ENCODE measurements at regions not wholly inside any gene's neighbourhood (a gene's known extent, or its start where the extent isn't known, plus 50 kb on each side); places are given as distances from the start of the nearest gene placed in this dataset.
"Not testable (repeated sequence)": the region's sequence is repeated elsewhere in the genome, so short reads cannot be mapped to it uniquely, and the experiment has no call there.

DNA sequence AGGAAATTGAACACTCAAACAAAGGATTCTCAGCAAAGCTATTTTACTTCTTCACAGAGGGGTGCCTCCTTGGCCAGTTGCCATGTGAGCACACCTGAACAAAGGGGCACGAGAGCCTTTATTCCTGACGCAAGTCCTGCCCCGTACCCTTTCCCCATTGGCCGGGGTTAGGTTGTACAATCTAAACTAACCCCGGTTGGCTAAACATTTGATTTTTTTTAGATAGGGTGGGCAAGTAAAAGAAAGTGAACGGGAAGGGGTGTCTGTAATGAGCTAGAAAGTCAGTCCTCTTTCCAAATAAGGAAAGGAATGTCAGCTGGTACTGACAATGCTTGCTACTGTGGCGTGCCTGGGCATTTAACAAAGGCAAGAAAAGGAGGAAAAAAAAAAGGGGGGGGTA, 135.5 kb upstream of the CDKN3 start:
- DNase-seq = no peak

DNA sequence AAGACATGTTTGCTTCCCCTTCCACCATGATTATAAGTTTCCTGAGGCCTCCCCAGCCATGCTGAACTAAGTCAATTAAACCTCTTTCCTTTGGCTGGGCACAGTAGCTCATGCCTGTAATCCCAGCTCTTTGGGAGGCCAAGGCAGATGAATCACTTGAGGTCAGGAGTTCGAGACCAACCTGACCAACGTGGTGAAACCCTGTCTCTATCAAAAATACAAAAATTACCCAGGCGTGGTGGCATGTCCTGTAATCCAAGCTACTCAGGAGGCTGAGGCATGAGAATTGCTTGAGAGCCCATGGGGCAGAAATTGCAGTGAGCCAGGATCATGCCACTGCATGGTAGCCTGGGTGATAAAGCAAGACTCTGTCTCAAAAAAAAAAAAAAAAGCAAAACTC, 130.2 kb upstream of the CDKN3 start:
- not testable (repeated sequence) for DNase-seq

DNA sequence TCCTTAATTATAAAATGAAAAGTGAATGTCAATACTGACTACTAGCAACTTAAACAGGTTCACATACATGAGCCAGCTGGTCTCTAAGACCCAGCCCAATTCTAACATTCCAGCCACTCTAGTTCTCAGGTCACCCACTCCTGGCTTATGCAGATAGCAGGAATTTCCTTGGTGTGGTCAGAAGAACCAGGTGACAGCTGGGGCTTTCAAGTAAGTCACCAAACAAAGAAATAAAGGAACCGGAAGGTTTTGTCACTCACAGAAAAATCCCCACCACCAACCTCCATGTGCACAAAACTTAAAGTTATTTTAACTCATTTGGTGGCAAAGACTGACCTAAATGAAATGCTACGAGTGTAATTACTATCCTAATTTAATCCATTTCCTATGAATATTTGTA, 129.6 kb upstream of the CDKN3 start:
- no peak for DNase-seq

DNA sequence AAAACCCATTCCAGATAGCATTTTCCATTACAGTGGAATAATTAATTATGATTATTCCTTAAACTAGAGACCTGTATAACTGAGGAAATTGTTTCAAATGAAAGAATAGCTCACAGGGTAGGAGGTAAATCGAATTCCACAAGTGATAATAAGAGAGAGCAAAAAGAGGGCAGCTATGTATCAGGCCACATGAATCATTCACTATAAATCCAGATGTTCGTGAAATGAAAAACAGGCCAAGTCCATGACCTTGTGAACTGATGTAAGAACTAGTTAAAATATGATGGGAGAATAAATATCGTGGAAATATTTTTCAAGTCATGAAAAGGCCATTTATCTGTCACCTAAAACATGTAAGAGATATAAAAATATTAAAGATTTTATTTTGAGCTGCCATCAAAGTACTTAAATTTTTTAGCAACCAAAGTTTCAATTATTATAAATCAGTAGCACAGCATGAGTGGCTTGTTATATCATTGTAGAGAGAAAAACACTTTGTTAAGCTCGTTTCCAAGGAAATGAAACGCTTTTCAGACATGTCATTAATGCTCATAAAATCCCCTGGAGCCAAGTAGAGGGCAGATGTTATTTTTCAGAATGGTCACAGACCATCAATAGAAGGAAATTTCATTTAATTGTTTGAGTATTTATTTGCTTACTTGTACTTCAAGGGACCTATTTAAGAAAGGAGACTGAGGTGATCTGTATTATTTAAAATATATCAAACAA, 120.6 kb upstream of the CDKN3 start:
- no peak for DNase-seq

DNA sequence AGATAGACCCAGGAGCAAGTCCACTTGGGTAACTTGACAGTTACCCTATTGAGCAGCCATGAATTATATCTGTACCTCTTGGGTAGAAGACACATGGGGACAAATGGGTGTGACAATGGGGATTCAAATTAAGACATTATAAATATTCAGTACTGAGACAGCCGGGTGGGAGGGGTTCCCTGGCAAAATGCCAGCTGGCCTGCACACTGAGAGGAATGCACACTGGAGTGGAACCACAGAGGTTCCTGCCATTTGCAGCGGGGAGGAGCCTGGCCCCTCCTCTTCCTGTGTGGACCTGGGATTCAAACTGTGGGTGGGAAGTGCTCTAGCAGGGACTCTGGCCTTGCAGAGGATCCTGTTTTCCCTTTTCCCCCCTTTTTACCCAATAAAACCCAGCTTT, 118.7 kb upstream of the CDKN3 start:
- DNase-seq = no peak

DNA sequence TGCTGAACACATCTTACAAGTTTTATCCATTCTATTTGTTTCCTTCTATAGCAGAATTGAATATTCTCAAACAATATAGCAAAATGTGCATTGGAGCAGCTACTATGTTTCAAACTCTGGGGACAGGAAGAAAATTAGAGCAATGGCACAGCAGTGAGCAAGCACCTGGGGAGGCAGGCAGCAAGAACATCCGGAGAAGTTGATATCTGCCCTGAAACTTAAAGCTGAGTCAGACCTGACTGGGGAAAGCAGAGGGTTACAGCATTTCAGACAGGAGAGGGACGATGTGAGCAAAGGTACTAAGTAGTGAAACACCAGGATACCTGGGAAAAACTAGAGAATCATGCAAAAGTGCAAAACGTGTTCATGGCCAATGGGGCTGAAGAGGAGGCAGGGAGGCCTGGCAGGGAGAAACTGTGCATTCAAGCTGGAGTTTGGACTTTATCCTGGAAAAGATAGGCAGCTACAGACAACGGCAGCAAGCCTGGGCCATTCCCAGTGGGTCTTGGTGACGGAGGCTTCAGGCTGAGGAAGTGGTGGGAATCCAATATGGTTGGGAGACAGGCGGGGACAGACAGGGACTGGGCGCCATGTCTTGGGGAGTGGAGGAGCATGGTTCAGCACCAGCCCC, 118.0 kb upstream of the CDKN3 start:
- DNase-seq = no peak

DNA sequence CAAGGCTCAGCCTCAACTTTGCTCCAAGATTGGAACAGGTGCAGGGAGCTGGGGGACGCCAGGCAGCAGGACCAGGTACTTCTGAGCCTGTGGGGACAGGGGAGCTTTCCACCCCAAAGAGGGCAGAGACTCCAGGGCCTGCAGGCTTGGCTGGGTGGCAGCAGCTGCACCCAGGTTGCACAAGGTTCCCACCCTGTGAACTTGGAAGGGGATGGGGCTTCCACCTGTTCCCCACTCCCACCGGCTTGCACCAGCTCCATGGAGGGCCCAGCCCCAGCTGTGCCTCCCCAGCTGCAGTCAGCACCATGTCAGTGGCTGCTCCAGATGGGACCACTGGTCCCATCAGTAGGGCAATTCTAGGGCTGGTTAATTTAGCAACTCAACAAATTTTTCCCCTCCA, 114.0 kb upstream of the CDKN3 start:
- DNase-seq = no peak

DNA sequence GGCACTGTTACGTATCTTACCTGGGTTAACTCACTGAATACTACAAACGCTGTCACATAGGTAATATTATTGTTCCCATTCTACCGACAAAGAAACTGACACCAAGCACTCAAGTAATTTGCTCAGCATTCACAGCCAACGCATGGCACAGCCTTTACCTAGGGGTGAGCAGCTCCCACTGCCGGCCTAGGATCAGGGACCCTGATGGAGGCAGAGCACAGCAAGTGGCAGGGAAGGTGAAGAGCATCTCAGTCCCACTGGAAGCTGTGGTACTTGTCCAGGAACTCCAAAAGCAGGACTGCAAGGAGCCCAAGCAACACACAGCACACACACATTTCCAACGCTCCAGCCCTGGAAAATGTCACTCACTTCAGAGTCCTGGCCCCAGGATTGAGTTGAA, 111.8 kb upstream of the CDKN3 start:
- DNase-seq = no peak

DNA sequence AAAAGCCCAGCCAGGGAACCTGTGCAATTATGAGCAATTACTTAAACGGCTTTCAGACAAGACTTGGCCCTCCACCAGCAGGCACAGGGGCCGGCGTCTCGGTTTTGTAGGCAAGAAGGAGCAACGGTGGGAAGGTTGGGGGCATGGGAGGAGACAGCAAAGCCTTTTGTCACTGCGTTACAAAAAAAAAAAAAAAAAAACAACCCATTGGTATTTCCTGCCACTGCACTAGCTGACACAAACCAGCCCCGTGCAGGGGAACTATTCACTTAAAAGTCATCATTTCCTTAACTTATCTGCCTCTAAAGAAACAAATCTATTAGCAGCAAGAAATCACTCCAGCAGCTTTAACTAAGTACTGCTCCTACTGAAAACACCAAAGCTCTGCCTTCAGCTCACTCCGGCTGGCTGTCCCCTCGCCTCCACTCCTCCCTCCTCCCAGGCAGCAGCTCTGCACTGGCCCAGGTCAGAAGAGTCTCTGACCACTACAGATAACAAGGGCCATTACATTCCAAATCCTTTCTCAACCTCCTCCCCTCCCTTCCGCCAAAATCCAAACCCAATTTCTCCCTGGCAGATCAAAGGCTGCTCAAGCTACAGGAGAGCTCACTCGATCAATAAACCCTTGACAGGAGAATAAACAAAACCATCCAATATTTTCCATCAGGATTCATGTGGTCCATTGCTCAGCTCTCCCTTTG, 105.2 kb upstream of the CDKN3 start:
- no peak for DNase-seq

DNA sequence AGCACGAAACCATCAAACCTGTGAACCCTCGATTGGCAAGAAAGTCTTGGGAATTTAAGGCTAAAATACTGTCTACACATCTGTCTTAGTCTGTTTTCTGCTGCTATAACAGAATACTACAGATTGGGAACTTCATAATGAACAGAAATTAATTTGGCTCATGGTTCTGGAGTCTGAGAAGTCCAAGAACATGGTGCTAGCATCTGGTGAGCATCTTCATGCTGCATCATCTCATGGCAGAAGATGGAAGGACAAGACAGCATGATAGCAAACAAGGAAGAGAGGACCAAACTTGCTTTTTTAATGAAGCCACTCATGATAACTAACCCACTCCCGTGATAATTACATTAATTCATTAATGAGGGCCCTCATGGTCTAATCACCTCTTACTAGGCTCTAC, 102.0 kb upstream of the CDKN3 start:
- DNase-seq = no peak

DNA sequence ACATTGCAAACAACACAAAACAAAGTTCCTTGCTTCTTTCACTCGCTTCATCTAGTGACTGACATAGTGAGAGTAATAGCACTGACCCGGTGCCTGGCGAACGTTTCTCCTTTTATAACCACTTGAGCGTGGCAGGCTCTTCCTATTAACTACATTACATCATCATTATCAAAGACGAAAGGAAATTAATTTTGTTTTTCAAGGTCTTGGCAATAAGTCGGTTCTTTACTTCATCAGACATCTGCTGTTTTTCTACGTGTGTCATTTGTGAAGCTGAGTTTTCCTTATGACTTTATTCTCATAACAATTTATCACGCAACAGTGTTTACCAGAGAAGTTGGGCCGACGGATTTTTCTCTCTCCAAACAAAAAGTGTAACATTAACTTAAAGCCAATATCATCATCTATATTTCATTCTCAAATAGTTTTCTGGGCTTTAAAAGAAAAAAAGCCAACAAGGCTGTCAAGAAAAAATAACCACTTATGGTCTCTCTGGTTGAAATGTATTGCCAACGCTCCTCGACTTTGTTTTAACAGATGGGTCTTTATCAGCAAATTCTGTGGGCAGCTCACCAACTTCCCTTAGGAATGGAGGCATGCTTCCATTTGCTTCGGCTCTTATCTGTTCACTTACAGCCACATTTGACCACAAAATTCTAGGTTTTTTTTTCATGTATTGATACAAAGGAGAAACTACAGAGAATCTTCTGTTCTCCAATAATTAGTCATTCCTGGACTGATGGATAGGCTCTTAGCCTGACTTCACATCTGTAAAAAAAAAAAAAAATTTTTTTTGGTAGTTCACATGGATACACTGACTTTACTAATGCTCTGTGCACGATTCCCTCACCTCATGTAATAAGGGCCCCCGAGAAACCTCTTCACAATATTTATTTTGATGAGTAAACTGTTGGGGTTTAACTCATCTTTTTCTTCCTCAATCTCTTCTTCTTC, 97.1 kb upstream of the CDKN3 start:
- no peak for DNase-seq

DNA sequence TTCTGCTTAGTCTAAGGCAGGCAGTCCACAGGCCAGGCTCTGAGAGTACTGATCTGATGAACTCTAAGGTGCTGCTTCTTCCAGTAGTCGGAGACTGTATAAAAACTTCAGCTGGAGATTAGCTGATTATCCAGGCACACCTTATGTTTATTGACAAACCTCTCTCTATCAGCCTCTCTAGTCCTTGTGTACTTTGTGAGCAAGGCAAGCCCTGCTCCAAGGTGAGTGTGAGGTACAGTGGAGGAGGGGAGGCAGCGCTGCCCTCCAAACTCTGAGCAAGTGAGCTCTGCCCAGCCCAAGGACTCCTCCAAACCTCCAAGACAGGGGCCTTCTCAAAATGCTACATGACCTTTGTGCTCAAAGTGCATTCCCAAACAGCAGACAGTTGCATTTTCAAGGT, 95.9 kb upstream of the CDKN3 start:
- no peak for DNase-seq

DNA sequence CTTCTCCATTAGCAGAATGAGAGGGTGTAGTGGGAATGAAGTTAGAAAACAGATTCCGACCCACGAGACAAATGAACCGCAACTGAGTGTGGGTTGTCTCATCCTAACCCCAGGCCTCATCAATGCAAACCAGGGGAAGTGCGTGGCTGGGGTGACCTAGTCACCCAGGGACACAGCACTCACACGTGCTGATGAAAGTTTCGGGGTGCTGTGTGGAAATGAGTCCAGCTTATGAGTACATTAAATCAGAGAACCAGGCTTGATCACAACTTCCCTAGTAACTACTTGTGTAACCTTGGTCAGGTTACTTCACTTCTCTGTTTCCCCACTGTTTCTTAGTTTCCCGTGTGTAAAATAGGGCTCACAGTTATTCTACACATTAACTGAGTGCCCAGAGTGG, 95.4 kb upstream of the CDKN3 start:
- no peak for DNase-seq

DNA sequence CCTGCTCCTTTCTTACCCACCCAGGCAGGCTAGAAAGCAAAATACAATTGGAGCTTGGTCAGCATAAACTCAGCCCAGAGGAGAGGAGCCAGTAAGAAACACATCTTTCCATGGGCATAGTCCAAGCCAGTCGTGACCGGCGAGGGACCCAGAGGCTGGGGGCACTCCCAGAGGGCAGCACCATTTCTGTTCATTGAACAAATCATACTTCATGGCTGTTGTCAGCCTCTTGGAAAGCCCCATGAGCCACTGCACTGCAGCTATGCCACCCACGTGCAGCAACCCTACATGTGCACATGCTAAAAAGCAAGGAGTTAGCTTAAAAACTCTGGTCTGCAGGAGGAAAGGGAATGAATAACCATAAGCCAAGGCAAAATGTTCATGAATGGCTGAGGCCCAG, 90.0 kb upstream of the CDKN3 start:
- no peak for DNase-seq

DNA sequence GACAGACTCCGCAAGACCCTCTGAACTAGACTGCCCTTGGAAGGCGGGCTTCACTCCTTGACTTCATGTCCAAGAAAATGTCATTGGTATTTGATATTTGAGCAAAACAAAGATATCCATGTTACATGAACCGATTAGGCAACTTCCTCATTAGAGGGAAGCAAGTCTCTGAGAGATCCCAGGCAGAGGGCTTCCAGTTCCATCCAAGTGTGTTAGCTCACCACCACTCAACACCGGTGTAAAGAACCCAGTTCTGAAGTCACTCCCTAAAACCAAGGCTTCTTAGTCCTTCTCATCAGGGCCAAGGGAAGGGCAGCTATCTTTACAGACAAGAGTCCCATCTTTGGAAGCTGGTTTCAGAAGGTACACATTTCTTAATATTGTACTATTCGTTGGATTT, 87.2 kb upstream of the CDKN3 start:
- DNase-seq = no peak

DNA sequence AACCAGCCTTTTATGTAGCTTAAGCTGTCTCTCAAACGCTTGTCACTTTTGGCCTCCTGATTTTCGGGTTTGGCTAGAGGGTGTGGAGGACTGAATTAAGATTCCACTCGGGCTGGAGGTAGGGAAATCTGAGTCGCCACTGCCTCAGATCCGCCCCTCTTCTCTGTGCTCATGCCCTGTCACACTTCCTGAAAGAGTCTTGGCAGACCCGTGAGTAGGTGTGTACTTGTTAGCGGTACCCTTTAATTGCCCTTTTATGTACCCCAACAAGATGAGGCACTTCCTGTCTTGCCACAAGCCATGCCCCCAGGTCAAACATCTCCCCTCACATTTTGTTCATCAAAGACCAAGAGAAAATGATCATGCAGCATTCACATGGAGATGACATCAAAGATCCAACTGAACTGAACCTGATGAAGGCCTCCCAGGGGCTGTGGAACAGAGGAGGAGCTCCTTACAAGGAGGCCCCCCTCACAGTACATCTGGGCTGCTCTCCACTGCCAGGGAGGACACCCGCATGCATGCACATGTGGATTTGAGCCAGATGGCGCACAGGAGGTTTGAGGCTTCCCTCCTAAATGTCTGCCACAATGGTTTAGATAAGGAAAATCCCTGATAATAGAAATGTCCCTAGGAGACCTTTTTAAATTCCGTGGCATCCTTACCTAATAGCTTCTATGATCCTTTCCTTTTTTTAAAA, 86.5 kb upstream of the CDKN3 start:
- DNase-seq = no peak

DNA sequence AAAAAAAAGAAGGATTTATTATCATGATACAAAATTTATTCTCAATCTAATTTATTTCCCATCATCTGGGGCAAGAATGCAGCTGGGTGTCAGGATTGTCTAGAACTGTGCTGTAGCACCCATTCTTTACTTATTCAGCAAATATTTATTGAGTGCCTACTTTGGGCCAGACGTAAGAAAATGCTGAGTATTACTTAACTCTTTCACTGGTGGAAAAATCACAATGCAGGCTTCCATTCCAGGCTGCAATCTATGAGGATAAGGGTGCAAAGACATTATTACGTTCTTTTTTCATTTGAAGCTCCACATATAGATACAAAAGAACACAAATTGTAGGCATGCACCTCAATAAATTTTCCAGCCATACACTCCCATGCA, 86.0 kb upstream of the CDKN3 start:
- DNase-seq = no peak

DNA sequence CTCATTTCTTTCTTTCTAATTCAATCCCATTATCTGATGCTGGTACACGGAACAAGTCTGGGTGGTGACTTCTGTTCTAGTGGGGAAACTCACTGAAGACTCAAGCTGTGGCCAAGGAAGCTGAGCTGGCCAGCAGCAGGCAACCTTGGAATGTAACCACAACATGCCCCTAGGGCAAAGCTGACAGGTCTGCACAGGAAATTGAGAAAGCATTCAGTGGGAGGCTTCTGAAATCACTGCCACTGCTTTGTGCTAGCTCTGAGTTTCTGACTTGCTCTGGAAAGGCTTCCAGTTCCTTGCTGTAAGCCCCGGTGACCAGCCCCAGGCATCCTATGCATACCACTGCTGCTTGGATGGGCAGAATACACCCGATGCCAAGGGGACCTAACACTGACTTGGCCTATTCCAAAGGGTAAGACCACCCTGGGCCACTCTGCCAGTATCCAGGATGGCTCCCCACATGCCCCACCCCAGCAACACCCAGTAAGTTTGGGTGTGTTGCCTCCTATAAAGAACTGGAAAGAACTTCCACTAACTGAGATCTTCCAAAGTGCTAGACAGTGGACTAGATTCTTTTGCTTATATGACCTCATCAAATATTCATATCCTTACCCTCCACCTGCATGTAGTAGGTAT, 84.5 kb upstream of the CDKN3 start:
- no peak for DNase-seq

DNA sequence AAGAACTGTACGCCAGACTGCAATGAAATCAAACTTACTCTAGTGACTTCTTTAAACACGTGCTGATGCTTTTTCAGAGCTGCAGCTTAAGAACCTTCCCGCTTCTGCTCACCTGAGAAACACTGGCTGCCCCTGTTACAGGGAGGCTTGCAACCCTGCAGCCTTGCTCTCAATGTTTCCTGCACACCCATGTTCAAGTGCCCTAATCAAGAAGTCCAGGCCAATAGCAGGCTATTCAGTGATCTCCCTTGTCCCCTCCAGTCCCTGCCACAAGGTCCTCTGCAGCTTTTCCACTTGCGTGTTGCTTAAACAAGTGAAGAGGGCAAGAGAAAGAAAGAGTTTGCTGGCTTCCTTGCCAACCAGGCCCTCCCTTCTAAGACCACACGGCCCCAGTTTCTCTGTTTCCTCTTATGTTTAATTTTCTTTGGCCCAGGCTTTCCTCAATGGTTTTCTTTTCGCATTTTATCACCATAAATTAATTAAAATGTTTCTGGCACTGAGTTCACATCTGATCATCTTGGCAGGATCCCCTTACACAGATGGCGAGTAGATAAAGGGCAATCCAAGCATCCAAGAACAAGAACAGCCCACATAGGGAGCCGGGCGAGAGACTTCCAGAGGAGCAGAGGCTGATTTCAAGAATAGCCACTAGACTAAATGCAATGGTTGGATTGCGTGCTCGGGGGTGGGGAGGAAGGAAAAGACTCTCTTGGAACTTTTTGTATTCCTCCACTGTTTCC, 82.3 kb upstream of the CDKN3 start:
- no peak for DNase-seq

DNA sequence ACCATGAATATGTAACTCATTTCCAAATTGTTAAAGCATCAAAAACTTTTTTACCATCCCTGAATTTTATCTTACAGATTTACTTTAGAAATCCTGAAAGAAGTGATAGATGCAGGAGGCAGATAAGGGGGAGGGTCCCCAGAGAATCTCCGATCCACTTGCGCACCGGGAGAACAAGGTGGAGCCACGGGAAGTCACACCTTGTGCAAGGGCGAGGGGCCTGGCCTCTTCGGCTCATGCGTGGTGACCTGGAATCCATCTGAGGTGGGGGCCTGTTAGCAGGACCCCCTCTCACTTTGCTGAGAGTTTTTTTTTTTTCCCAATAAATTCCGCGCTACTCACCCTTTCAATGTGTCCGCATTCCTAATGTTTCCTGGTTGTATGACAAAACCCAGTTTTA, 80.2 kb upstream of the CDKN3 start:
- DNase-seq = no peak

DNA sequence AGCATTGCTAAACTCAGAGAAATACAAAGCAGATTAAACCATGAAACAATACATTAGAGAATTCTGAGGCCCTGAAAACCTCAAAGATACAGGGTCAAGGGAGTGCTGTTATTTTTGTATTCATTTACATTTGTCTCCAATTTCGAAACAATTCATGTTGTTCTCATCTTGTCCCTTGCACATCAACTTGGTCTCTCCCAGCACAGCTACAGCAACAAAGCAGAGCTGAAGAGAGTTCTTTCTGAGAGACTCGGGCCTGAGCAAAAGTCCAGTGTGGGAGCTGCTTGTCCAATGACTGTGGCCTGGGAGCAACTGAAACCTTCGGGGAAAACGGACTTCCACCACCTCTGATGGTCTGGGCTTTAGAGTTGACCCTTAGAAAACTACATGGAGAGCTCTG, 79.4 kb upstream of the CDKN3 start:
- no peak for DNase-seq
